PC-9 (cell line): ENCODE measurements at regions not wholly inside any gene's neighbourhood (a gene's known extent, or its start where the extent isn't known, plus 50 kb on each side); places are given as distances from the start of the nearest gene placed in this dataset.

Experiments used
- BruUV-seq: library from RNA; stranded (reverse); fragments of 400-500 nt; replicated peaks from 2 replicates; lab custom pipeline; 2021; lab: Mats Ljungman, UMichigan
- CTCF ChIA-PET: fragments of 300-600 bp; sonication (Branson Sonifier 250); formaldehyde crosslinking; loops from one replicate; lab custom pipeline; 2022; ENCODE audit warnings: antibody characterized with exemption; lab: Charles Lee
- POLR2A ChIA-PET: fragments of 300-600 bp; sonication (Branson Sonifier 250); formaldehyde crosslinking; loops from one replicate; lab custom pipeline; 2022; ENCODE audit warnings: antibody characterized with exemption; ENCODE audit not compliant: unreplicated experiment; lab: Charles Lee
- DNase-seq, 2 experiments: peaks; one replicate each; pipeline versions ENCODE4 v3.0.0 to v3.0.0-alpha.2; 2015 to 2022; ENCODE audit warnings: mixed read lengths in 1 of 2
- H2AFZ ChIP-seq: fragments of 200-600 bp; sonication (generic); 2 replicates; pipeline ENCODE4 v1.8.1; 2017; ENCODE audit warnings: antibody characterized with exemption
- H3F3A ChIP-seq: fragments of 200-600 bp; sonication (generic); 2 replicates; pipeline ENCODE4 v1.8.1; 2017; ENCODE audit warnings: antibody characterized with exemption, mild to moderate bottlenecking, low read depth; ENCODE audit not compliant: insufficient read depth
- H3K27ac ChIP-seq: fragments of 200-600 bp; sonication (generic); 2 replicates; pipeline ENCODE4 v1.6.1; 2016; ENCODE audit warnings: mixed run types
- H3K27me3 ChIP-seq: fragments of 200-600 bp; sonication (generic); 2 replicates; pipeline ENCODE4 v1.6.1; 2016; ENCODE audit warnings: low read depth, mixed run types; ENCODE audit not compliant: insufficient read depth
- H3K36me3 ChIP-seq: fragments of 200-600 bp; sonication (generic); 2 replicates; pipeline ENCODE4 v1.6.1; 2016; ENCODE audit warnings: low read depth, mixed run types
- H3K4me1 ChIP-seq: fragments of 200-600 bp; sonication (generic); replicated peaks from 2 replicates; pipeline ENCODE4 v1.6.1; 2016; ENCODE audit warnings: mixed run types; ENCODE audit not compliant: insufficient read depth
- H3K4me2 ChIP-seq: fragments of 200-600 bp; sonication (generic); 2 replicates; pipeline ENCODE4 v1.6.1; 2017; ENCODE audit warnings: mixed run types
- H3K4me3 ChIP-seq: fragments of 200-600 bp; sonication (generic); 2 replicates; pipeline ENCODE4 v1.6.1; 2016; ENCODE audit warnings: mixed run types
- H3K79me2 ChIP-seq: fragments of 200-600 bp; sonication (generic); 2 replicates; pipeline ENCODE4 v1.6.1; 2017; ENCODE audit warnings: low read depth, mixed run types
- H3K9me2 ChIP-seq: fragments of 200-600 bp; sonication (generic); 2 replicates; pipeline ENCODE4 v1.8.1; 2017; ENCODE audit warnings: mild to moderate bottlenecking; ENCODE audit not compliant: insufficient read depth
- H3K9me3 ChIP-seq: fragments of 200-600 bp; sonication (generic); 2 replicates; pipeline ENCODE4 v1.8.1; 2016; ENCODE audit warnings: low read depth; ENCODE audit not compliant: insufficient read depth
- H4K20me1 ChIP-seq: fragments of 200-600 bp; sonication (generic); 2 replicates; pipeline ENCODE4 v1.8.1; 2017; ENCODE audit not compliant: insufficient read depth
- EZH2 ChIP-seq: fragments of 200-600 bp; sonication (generic); IDR thresholded peaks from 2 replicates; pipeline ENCODE4 v1.8.0; 2017; ENCODE audit warnings: antibody characterized with exemption, low read depth
- intact Hi-C: fragments of 100-400 bp; cut with micrococcal nuclease; formaldehyde crosslinking; loops from one replicate; pipeline ENCODE4 v1.10.0; 2022; ENCODE audit not compliant: unreplicated experiment
- TF ChIP-seq, protein P1 (sequence below): fragments of 200-600 bp; sonication (generic); conservative IDR thresholded peaks from 2 replicates; pipeline ENCODE4 v1.6.1; 2017; ENCODE audit warnings: mixed run types, antibody characterized with exemption, mild to moderate bottlenecking, moderate library complexity

DNA sequence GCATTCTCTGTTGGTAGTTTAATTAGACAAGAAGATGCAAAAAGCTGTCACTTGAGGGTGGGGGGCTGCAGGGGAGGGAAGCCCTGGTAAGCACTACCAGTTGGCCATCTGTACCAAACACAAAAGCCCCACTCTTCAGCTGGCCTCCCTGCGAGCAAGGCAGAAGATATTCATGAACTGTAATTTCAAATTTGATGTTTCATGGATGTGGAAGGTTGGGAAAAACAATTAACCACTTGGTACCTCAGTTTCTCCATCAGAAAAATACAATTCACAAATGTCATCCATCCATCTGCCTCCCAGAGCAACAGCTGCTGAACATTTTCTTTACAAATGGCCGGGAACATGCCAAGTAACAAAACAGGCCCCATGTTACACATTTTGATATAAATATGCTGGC, 265.3 kb downstream of the HNRNPD start:
- Histone ChIP-seq H3K36me3 (no peaks in the 10 kb centered on the region), H3K27me3 (no peaks in the 10 kb centered on the region), H3K79me2 (no peaks in the 10 kb centered on the region), H4K20me1 (no peaks in the 10 kb centered on the region), H3F3A (no peaks in the 10 kb centered on the region), H3K9me3 (no peaks in the 10 kb centered on the region), H3K4me1 (no peaks in the 10 kb centered on the region), H2AFZ (no peak overlapping the region), H3K27ac (no peak overlapping the region), H3K9me2 (no peaks in the 10 kb centered on the region), H3K4me3 (no peak overlapping the region), H3K4me2 (no peak overlapping the region)
- intact Hi-C loops = no loop called here
- ChIA-PET CTCF (no interaction called here), POLR2A (no interaction called here)
- no peak for DNase-seq
- BruUV-seq = no TSS peak
- TF ChIP-seq, protein P1, sequence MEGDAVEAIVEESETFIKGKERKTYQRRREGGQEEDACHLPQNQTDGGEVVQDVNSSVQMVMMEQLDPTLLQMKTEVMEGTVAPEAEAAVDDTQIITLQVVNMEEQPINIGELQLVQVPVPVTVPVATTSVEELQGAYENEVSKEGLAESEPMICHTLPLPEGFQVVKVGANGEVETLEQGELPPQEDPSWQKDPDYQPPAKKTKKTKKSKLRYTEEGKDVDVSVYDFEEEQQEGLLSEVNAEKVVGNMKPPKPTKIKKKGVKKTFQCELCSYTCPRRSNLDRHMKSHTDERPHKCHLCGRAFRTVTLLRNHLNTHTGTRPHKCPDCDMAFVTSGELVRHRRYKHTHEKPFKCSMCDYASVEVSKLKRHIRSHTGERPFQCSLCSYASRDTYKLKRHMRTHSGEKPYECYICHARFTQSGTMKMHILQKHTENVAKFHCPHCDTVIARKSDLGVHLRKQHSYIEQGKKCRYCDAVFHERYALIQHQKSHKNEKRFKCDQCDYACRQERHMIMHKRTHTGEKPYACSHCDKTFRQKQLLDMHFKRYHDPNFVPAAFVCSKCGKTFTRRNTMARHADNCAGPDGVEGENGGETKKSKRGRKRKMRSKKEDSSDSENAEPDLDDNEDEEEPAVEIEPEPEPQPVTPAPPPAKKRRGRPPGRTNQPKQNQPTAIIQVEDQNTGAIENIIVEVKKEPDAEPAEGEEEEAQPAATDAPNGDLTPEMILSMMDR = no peak
- no peak for TF ChIP-seq EZH2

DNA sequence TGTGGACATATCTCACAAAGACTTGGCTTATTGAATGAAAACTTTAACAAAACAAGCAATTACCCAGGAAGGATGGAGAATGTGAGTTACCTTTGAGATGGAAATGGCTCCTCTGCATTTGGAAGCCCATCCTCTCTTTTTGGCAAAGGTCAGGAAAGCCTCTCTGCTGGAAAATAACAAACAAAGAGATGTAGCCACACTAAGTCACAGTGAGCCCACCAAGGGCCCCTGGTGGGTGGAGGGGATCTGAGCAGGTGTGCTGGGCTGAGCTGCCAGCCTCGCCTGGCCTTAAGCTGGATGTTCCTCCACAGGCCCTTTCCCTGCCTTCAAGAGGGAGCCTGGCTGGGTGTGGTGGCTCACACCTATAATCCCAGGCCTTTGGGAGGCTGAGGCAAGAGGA, 269.2 kb downstream of the HNRNPD start:
- Histone ChIP-seq H3K4me2 (no peak overlapping the region), H3F3A (no peaks in the 10 kb centered on the region), H4K20me1 (no peaks in the 10 kb centered on the region), H3K9me3 (no peaks in the 10 kb centered on the region), H3K36me3 (no peaks in the 10 kb centered on the region), H3K27ac (no peak overlapping the region), H3K79me2 (no peaks in the 10 kb centered on the region), H2AFZ (no peak overlapping the region), H3K27me3 (no peaks in the 10 kb centered on the region), H3K4me3 (no peak overlapping the region), H3K4me1 (no peaks in the 10 kb centered on the region), H3K9me2 (no peaks in the 10 kb centered on the region)
- ChIA-PET POLR2A (no interaction called here), CTCF (no interaction called here)
- no peak for DNase-seq
- TF ChIP-seq, protein P1 = no peak
- no peak for TF ChIP-seq EZH2
- BruUV-seq = no TSS peak
- intact Hi-C loops = no loop called here

DNA sequence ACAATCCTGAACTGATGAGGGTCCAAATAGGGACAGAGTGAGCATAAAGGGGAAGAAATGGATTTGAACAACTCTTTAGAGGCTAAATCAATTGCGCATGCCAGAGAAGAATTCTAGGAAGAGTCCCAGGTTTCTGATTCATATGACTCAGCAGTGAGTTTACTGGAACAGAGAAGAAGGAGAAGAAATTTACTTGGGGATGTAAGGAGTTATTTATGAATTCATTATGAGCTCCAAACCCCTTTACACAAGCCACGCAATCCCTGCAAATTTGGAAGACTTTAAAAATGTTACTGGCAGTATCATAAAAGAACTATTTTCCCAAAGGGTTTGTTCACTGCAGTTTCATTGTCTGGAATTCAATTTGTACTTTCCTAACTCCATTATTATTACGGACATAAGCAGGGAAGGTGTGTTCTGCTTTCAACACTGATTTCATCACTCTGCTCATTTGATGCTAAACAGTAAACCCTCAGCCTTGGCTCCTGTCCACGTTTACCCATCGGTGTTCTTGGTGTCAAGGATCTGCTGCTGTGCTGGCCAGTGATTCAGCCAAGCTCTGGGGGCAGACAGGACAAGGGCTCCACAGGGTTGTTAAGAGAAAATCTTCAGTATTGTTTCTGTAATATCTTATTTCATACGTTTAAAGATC, 273.7 kb downstream of the HNRNPD start:
- Histone ChIP-seq H3F3A (no peaks in the 10 kb centered on the region), H3K9me2 (no peaks in the 10 kb centered on the region), H2AFZ (no peak overlapping the region), H3K4me3 (no peak overlapping the region), H3K27ac (no peak overlapping the region), H3K9me3 (no peaks in the 10 kb centered on the region), H3K27me3 (no peaks in the 10 kb centered on the region), H3K79me2 (no peaks in the 10 kb centered on the region), H3K4me1 (no peaks in the 10 kb centered on the region), H3K36me3 (no peaks in the 10 kb centered on the region), H3K4me2 (no peak overlapping the region), H4K20me1 (no peaks in the 10 kb centered on the region)
- TF ChIP-seq EZH2 = no peak
- TF ChIP-seq, protein P1 = no peak
- DNase-seq = no peak
- ChIA-PET CTCF (no interaction called here), POLR2A (no interaction called here)
- BruUV-seq = no TSS peak
- intact Hi-C loops = no loop called here
